RWPE1 (cell line): ENCODE measurements at regions not wholly inside any gene's neighbourhood (a gene's known extent, or its start where the extent isn't known, plus 50 kb on each side); places are given as distances from the start of the nearest gene placed in this dataset.
A peak's percentile ranks its signal among the peaks of the same experiment; 100 is the strongest.
"Not testable (repeated sequence)": the region's sequence is repeated elsewhere in the genome, so short reads cannot be mapped to it uniquely, and the experiment has no call there.

Experiments used
- CTCF ChIA-PET: fragments of 350-600 bp; sonication (Branson Sonifier 250); formaldehyde crosslinking; extraction: SDS; loops from one replicate; lab custom pipeline; 2021; lab: Yijun Ruan, JAX
- POLR2A ChIA-PET: fragments of 400-600 bp; formaldehyde crosslinking; extraction: SDS; loops from one replicate; lab custom pipeline; 2020; ENCODE audit warnings: antibody characterized with exemption; ENCODE audit not compliant: low non-redundant PET; lab: Yijun Ruan, JAX
- DNase-seq: peaks from one replicate; pipeline ENCODE4 v3.0.0; 2012; ENCODE audit warnings: low spot score
- H3K27ac ChIP-seq: fragments of 450-650 bp; 2 replicates; pipeline ENCODE4 v1.5.1; 2017
- TF ChIP-seq, protein P1 (sequence below): fragments of 450-650 bp; conservative IDR thresholded peaks from 2 replicates; pipeline ENCODE4 v1.5.1; 2017; ENCODE audit warnings: low read depth, mild to moderate bottlenecking

GRCh38 chr12:46071769-46072624, 81.6 kb upstream of the SCAF11 start:
- POLR2A ChIA-PET = no interaction called here
- CTCF ChIA-PET = interaction anchor here (0.5 to 2.0 kb wide), 11 partner anchors 9 to 941 kb away, joined by 3 to 8 read pairs (median 4); no protein-coding TSS in a partner anchor
- TF ChIP-seq, protein P1, sequence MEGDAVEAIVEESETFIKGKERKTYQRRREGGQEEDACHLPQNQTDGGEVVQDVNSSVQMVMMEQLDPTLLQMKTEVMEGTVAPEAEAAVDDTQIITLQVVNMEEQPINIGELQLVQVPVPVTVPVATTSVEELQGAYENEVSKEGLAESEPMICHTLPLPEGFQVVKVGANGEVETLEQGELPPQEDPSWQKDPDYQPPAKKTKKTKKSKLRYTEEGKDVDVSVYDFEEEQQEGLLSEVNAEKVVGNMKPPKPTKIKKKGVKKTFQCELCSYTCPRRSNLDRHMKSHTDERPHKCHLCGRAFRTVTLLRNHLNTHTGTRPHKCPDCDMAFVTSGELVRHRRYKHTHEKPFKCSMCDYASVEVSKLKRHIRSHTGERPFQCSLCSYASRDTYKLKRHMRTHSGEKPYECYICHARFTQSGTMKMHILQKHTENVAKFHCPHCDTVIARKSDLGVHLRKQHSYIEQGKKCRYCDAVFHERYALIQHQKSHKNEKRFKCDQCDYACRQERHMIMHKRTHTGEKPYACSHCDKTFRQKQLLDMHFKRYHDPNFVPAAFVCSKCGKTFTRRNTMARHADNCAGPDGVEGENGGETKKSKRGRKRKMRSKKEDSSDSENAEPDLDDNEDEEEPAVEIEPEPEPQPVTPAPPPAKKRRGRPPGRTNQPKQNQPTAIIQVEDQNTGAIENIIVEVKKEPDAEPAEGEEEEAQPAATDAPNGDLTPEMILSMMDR = peak; percentile 97
- H3K27ac ChIP-seq = no peak overlapping the region
- DNase-seq = peak; percentile 70

- H3K27ac ChIP-seq = no peak overlapping the region
- no peak for DNase-seq
- ChIA-PET CTCF (interaction anchor here (0.5 to 2.0 kb wide), 7 partner anchors 11 to 941 kb away, joined by 3 to 8 read pairs (median 4); no protein-coding TSS in a partner anchor), POLR2A (no interaction called here)
- TF ChIP-seq, protein P1 = no peak
Observed at GRCh38 chr12:46071335-46071734, 81.0 kb upstream of the SCAF11 start.

GRCh38 chr12:46067094-46067493, 76.7 kb upstream of the SCAF11 start:
- no peak for DNase-seq
- TF ChIP-seq, protein P1 = no peak
- POLR2A ChIA-PET = no interaction called here
- CTCF ChIA-PET = no interaction called here
- H3K27ac ChIP-seq = no peak overlapping the region

GRCh38 chr12:46065412-46066166, 75.2 kb upstream of the SCAF11 start:
- ChIA-PET CTCF (no interaction called here), POLR2A (no interaction called here)
- TF ChIP-seq, protein P1 = no peak
- DNase-seq = no peak
- no peak overlapping the region for H3K27ac ChIP-seq

- no peak overlapping the region for H3K27ac ChIP-seq
- ChIA-PET POLR2A (no interaction called here), CTCF (no interaction called here)
- TF ChIP-seq, protein P1 = no peak
- no peak for DNase-seq
Observed at GRCh38 chr12:46064548-46064947, 74.2 kb upstream of the SCAF11 start.

GRCh38 chr12:46058697-46059096, 68.3 kb upstream of the SCAF11 start:
- DNase-seq, H3K27ac ChIP-seq, POLR2A ChIA-PET: not testable (repeated sequence)
- CTCF ChIA-PET = interaction anchor here (0.7 kb wide), 1 partner anchor 12 kb away, joined by 4 read pairs; no protein-coding TSS in a partner anchor
